ENCODE measurements at regions not wholly inside any gene's neighbourhood (a gene's known extent, or its start where the extent isn't known, plus 50 kb on each side); places are given as distances from the start of the nearest gene placed in this dataset.

DNA sequence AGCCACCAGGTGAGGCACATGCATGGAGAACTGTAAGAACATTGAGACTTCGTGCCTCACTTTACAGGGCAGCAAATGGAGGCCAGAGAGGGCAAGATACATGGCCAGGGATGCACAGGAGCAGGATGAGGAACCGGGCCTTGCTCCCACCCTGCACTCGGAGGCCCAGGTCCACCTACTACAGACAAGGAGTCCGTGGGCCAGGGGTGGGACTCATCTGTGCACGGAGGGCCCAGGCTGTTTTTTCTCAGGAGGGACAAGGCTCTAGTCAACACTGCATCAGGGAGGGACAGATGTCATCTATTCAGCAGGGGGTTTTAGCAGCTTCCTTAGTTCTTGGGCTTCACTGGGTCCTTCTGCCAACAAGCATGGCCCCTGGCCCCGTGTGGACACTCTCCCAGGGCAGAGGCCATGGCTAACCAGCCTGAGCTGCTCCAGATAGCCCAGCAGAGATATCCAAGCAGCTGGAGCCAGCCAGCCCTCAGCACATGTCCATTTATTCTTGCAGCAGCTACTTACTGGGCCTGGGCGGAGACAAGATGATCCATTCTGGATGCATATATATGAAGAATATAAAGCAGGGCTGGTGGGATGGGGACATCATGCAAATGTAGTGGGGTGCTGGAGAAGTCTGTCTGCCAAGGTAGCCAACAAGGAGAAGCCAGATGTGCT lies 134.5 kb upstream of the RET start:
- TF ChIP-seq POLR2A (IDR thresholded peaks at IDR 0.05) (no peak), POLR2AphosphoS5 (IDR thresholded peaks at IDR 0.05) (no peak), CTCF (IDR thresholded peaks at IDR 0.05) (no peak)
- 94% methylated on average over 7 of the region's 7 CpGs for WGBS
- no peak overlapping the region for H3K4me3 ChIP-seq
- H3K27ac ChIP-seq, result no peak overlapping the region
- DNase-seq (ENCODE audit: low spot score), result no peak
- H3K36me3 ChIP-seq, result no peaks in the 10 kb centered on the region
- intact Hi-C loops (cut with DNase I), result no loop called here
- no peaks in the 10 kb centered on the region for H3K4me1 ChIP-seq (replicated peaks)
- no peaks in the 10 kb centered on the region for H3K27me3 ChIP-seq (replicated peaks; ENCODE audit: insufficient read depth)
- no peaks in the 10 kb centered on the region for H3K9me3 ChIP-seq

GRCh38 chr10:42943025-42943818 lies 133.6 kb upstream of the RET start:
- Histone ChIP-seq H3K36me3 (no peaks in the 10 kb centered on the region), H3K27me3 (replicated peaks; ENCODE audit: insufficient read depth) (no peaks in the 10 kb centered on the region), H3K27ac (no peak overlapping the region), H3K4me3 (no peak overlapping the region), H3K9me3 (no peaks in the 10 kb centered on the region), H3K4me1 (replicated peaks) (no peaks in the 10 kb centered on the region)
- WGBS, result 88% methylated on average over 9 of the region's 9 CpGs
- intact Hi-C loops (cut with DNase I), result no loop called here
- TF ChIP-seq CTCF (IDR thresholded peaks at IDR 0.05) (no peak), POLR2A (IDR thresholded peaks at IDR 0.05) (no peak), POLR2AphosphoS5 (IDR thresholded peaks at IDR 0.05) (no peak)
- DNase-seq (ENCODE audit: low spot score), result no peak

- Histone ChIP-seq H3K27me3 (replicated peaks; ENCODE audit: insufficient read depth) (no peaks in the 10 kb centered on the region), H3K36me3 (no peaks in the 10 kb centered on the region), H3K9me3 (no peaks in the 10 kb centered on the region), H3K4me3 (no peak overlapping the region), H3K27ac (no peak overlapping the region), H3K4me1 (replicated peaks) (no peaks in the 10 kb centered on the region)
- intact Hi-C loops (cut with DNase I), result no loop called here
- whole genome bisulfite sequencing, result 95% methylated on average over 2 of the region's 2 CpGs
- TF ChIP-seq CTCF (IDR thresholded peaks at IDR 0.05) (no peak), POLR2AphosphoS5 (IDR thresholded peaks at IDR 0.05) (no peak), POLR2A (IDR thresholded peaks at IDR 0.05) (no peak)
- no peak for DNase-seq (ENCODE audit: low spot score)
Measured at GRCh38 chr10:42948040-42948439, 128.8 kb upstream of the RET start.

DNA sequence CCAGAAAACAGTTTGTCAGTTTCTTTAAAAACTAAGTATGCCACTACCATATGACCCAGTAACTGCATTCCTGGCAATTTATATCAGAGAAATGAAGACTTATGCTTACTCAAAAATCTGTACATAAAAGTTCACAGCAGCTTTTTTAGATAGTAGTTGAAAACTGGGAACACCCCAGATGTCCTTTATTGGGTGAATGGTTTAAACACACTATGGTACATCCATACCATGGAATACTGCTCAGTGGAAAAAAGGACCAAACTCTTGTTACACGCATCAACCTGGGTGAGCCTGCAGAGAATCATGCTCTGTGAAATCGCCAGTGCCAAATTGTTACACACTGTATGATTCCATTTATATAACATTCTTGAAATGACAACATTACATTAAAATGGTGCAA lies 127.6 kb upstream of the RET start:
- Histone ChIP-seq H3K27me3 (replicated peaks; ENCODE audit: insufficient read depth) (no peaks in the 10 kb centered on the region), H3K4me1 (replicated peaks) (no peaks in the 10 kb centered on the region), H3K4me3 (no peak overlapping the region), H3K27ac (no peak overlapping the region), H3K36me3 (no peaks in the 10 kb centered on the region), H3K9me3 (no peaks in the 10 kb centered on the region)
- 100% methylated on average over 2 of the region's 2 CpGs for WGBS
- no peak for DNase-seq (ENCODE audit: low spot score)
- TF ChIP-seq POLR2A (IDR thresholded peaks at IDR 0.05) (no peak), POLR2AphosphoS5 (IDR thresholded peaks at IDR 0.05) (no peak), CTCF (IDR thresholded peaks at IDR 0.05) (no peak)
- intact Hi-C loops (cut with DNase I), result no loop called here

Measured in prostate gland (tissue), 2 donors.